Smooth muscle cell (in vitro differentiated cells): ENCODE measurements at regions not wholly inside any gene's neighbourhood (a gene's known extent, or its start where the extent isn't known, plus 50 kb on each side); places are given as distances from the start of the nearest gene placed in this dataset.

ENCODE experiments used
- DNase-seq: peaks from one replicate; lab custom pipeline; 2025; ENCODE audit not compliant: unreplicated experiment; lab: John Stamatoyannopoulos, UW
- H2AFZ ChIP-seq: fragments of 200-600 bp; sonication (generic); 2 replicates; pipeline ENCODE4 v1.6.0; 2016; ENCODE audit warnings: antibody characterized with exemption, low read depth, mild to moderate bottlenecking
- H3F3A ChIP-seq: fragments of 200-600 bp; sonication (generic); 2 replicates; pipeline ENCODE4 v1.6.0; 2017; ENCODE audit warnings: antibody characterized with exemption, low read depth
- H3K27ac ChIP-seq: fragments of 200-600 bp; sonication (generic); 2 replicates; pipeline ENCODE4 v1.5.1; 2016; ENCODE audit warnings: low read depth, mild to moderate bottlenecking
- H3K27me3 ChIP-seq: fragments of 200-600 bp; sonication (generic); 2 replicates; pipeline ENCODE4 v1.6.1; 2016; ENCODE audit warnings: low read depth, mild to moderate bottlenecking
- H3K36me3 ChIP-seq: fragments of 200-600 bp; sonication (generic); 2 replicates; pipeline ENCODE4 v1.5.1; 2016; ENCODE audit warnings: low read depth
- H3K4me1 ChIP-seq: fragments of 200-600 bp; sonication (generic); 2 replicates; pipeline ENCODE4 v1.5.1; 2016; ENCODE audit warnings: low read depth
- H3K4me2 ChIP-seq: fragments of 200-600 bp; sonication (generic); 2 replicates; pipeline ENCODE4 v1.6.0; 2016; ENCODE audit warnings: mild to moderate bottlenecking
- H3K4me3 ChIP-seq: fragments of 200-600 bp; sonication (generic); 2 replicates; pipeline ENCODE4 v1.5.1; 2016; ENCODE audit warnings: mild to moderate bottlenecking
- H3K79me2 ChIP-seq: fragments of 200-600 bp; sonication (generic); 2 replicates; pipeline ENCODE4 v1.6.0; 2016; ENCODE audit warnings: low read depth, mild to moderate bottlenecking
- H3K9ac ChIP-seq: fragments of 200-600 bp; sonication (generic); 2 replicates; pipeline ENCODE4 v1.6.0; 2016; ENCODE audit warnings: low read depth
- H3K9me3 ChIP-seq: fragments of 200-600 bp; sonication (generic); replicated peaks from 2 replicates; pipeline ENCODE4 v1.5.1; 2016; ENCODE audit warnings: low read depth
- H4K20me1 ChIP-seq: fragments of 200-600 bp; sonication (generic); 2 replicates; pipeline ENCODE4 v1.6.0; 2016; ENCODE audit warnings: low read depth
- WGBS: methylation state at CpG from one replicate; pipeline ENCODE4 v1.1.7; 2016; ENCODE audit warnings: low lambda C conversion rate; 5-methylcytosine and 5-hydroxymethylcytosine counted together
- TF ChIP-seq, protein P1 (sequence below): fragments of 200-600 bp; sonication (generic); IDR thresholded peaks from 2 replicates; pipeline ENCODE4 v1.5.1; 2017; ENCODE audit warnings: borderline replicate concordance, mild to moderate bottlenecking, antibody characterized with exemption; ENCODE audit not compliant: insufficient read depth, poor library complexity, severe bottlenecking

DNA sequence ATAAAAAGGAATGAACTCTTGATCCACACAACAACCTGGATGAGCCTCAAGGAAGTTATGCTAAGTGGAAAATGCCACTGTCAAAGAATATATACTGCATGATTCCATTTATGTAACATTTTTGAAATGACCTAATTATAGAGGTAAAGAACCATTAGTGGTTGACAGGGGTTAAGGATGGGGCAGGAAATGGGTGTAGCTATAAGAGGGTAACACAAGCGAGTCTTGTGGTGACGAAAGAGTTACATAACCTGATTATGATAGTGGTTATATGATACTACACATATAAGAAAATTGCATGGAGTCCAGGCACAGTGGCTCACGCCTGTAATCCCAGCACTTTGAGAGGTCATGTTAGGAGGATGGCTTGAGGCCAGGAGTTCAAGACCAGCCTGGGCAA, 346.6 kb upstream of the PKDCC start:
- Histone ChIP-seq H3K27ac (no peak overlapping the region), H3K27me3 (peaks cover 27% of the 10 kb centered on the region), H3F3A (no peaks in the 10 kb centered on the region), H2AFZ (no peak overlapping the region), H3K4me1 (no peaks in the 10 kb centered on the region), H3K4me2 (no peak overlapping the region), H3K79me2 (no peaks in the 10 kb centered on the region), H3K4me3 (no peak overlapping the region), H3K9me3 (no peaks in the 10 kb centered on the region), H4K20me1 (no peaks in the 10 kb centered on the region), H3K9ac (no peak overlapping the region), H3K36me3 (no peaks in the 10 kb centered on the region)
- TF ChIP-seq, protein P1, sequence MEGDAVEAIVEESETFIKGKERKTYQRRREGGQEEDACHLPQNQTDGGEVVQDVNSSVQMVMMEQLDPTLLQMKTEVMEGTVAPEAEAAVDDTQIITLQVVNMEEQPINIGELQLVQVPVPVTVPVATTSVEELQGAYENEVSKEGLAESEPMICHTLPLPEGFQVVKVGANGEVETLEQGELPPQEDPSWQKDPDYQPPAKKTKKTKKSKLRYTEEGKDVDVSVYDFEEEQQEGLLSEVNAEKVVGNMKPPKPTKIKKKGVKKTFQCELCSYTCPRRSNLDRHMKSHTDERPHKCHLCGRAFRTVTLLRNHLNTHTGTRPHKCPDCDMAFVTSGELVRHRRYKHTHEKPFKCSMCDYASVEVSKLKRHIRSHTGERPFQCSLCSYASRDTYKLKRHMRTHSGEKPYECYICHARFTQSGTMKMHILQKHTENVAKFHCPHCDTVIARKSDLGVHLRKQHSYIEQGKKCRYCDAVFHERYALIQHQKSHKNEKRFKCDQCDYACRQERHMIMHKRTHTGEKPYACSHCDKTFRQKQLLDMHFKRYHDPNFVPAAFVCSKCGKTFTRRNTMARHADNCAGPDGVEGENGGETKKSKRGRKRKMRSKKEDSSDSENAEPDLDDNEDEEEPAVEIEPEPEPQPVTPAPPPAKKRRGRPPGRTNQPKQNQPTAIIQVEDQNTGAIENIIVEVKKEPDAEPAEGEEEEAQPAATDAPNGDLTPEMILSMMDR, result no peak
- DNase-seq, result no peak
- 87% methylated on average over 3 of the region's 3 CpGs for WGBS

DNA sequence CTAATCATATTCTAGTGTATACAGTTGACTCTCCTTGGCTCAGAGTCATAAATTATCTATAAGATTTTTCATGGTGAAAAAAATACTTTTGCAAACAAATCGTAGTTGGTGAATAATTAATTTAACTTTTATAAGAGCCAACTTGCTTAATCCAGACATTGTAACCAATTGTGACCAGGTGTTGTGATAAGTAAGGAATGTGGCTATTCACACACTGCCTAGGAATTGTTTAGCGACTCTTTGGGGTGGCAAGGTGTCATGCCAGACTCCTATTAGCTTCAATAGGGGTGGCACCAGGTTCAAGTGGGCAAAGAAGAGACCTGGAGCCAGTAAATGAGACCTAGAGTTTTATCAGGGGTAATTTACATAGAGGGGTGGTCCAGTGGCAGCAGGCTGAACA, 344.7 kb upstream of the PKDCC start:
- H3F3A ChIP-seq, result no peaks in the 10 kb centered on the region
- DNase-seq, result no peak
- no peak overlapping the region for H3K9ac ChIP-seq
- H3K4me1 ChIP-seq, result no peaks in the 10 kb centered on the region
- no peaks in the 10 kb centered on the region for H3K79me2 ChIP-seq
- H3K4me3 ChIP-seq, result no peak overlapping the region
- no peaks in the 10 kb centered on the region for H3K9me3 ChIP-seq
- no peaks in the 10 kb centered on the region for H4K20me1 ChIP-seq
- no peaks in the 10 kb centered on the region for H3K36me3 ChIP-seq
- peaks cover 27% of the 10 kb centered on the region for H3K27me3 ChIP-seq
- no peak overlapping the region for H2AFZ ChIP-seq
- H3K4me2 ChIP-seq, result no peak overlapping the region
- WGBS, result 71% methylated on average over 2 of the region's 2 CpGs
- TF ChIP-seq, protein P1, result no peak
- H3K27ac ChIP-seq, result no peak overlapping the region

DNA sequence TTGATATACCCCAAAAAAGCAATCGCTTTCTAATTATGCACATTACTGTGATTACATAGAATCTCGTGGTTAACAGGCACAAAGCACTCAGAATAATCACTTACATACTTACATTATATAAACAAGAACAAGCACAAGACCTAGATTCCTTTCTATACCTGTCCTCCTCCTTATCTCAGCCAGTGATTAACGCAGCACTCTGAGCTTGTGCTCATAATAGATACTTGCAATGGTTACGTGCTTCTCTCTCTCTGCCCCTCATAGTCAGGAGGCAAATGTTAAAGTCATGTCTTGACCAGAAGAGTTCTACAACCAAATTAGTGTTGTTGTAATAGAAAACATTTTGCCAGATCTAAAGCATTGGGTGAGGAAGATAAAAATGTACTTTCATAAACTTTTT, 342.2 kb upstream of the PKDCC start:
- Histone ChIP-seq H3K27me3 (peaks cover 9% of the 10 kb centered on the region), H3K36me3 (no peaks in the 10 kb centered on the region), H3K9me3 (no peaks in the 10 kb centered on the region), H3K4me2 (no peak overlapping the region), H3K79me2 (no peaks in the 10 kb centered on the region), H3K4me3 (no peak overlapping the region), H3K4me1 (no peaks in the 10 kb centered on the region), H2AFZ (no peak overlapping the region), H3F3A (no peaks in the 10 kb centered on the region), H3K9ac (no peak overlapping the region), H4K20me1 (no peaks in the 10 kb centered on the region), H3K27ac (no peak overlapping the region)
- 86% methylated on average over 4 of the region's 4 CpGs for WGBS
- TF ChIP-seq, protein P1, result no peak
- DNase-seq, result no peak

DNA sequence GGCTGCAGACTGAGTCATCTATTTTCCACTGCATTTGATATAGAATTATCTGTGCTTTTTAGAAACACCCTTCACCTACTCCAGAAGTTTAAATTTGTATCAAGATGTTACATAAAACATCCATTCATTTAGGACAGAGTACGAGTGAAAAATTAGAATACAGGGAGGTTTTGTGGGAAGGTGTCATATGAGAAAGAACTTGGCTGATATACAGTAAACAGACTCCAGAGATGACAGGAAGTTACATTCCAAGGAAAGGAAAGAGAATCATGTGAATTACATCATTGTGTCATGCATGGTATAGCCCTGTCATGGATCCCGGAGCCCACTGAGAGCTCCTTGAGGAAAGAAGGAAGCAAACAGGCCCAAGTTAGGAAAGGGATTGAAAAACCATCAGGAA, 341.5 kb upstream of the PKDCC start:
- Histone ChIP-seq H4K20me1 (no peaks in the 10 kb centered on the region), H3K4me3 (no peak overlapping the region), H3K27me3 (peaks cover 5% of the 10 kb centered on the region), H3F3A (no peaks in the 10 kb centered on the region), H3K4me2 (no peak overlapping the region), H3K79me2 (no peaks in the 10 kb centered on the region), H2AFZ (no peak overlapping the region), H3K9me3 (no peaks in the 10 kb centered on the region), H3K27ac (no peak overlapping the region), H3K9ac (no peak overlapping the region), H3K36me3 (no peaks in the 10 kb centered on the region), H3K4me1 (no peaks in the 10 kb centered on the region)
- 85% methylated on average over 2 of the region's 2 CpGs for WGBS
- no peak for DNase-seq
- TF ChIP-seq, protein P1, result no peak
